Neural progenitor cell (in vitro differentiated cells): ENCODE measurements at regions not wholly inside any gene's neighbourhood (a gene's known extent, or its start where the extent isn't known, plus 50 kb on each side); places are given as distances from the start of the nearest gene placed in this dataset.

Source experiments
- DNase-seq: peaks from one replicate; pipeline ENCODE4 v3.0.0-alpha.2; 2016; ENCODE audit warnings: low spot score
- H2AFZ ChIP-seq: fragments of 200-600 bp; sonication (generic); replicated peaks from 2 replicates; pipeline ENCODE4 v1.6.1; 2016; ENCODE audit warnings: antibody characterized with exemption
- H3F3A ChIP-seq: fragments of 200-600 bp; sonication (generic); 2 replicates; pipeline ENCODE4 v1.6.1; 2016; ENCODE audit warnings: antibody characterized with exemption, low read depth
- H3K27ac ChIP-seq: fragments of 200-600 bp; sonication (generic); 2 replicates; pipeline ENCODE4 v1.5.1; 2016; ENCODE audit warnings: mild to moderate bottlenecking
- H3K27me3 ChIP-seq: fragments of 200-600 bp; sonication (generic); 2 replicates; pipeline ENCODE4 v1.6.1; 2016; ENCODE audit warnings: mild to moderate bottlenecking, moderate library complexity
- H3K36me3 ChIP-seq: fragments of 200-600 bp; sonication (generic); 2 replicates; pipeline ENCODE4 v1.5.1; 2016
- H3K4me1 ChIP-seq: fragments of 200-600 bp; sonication (generic); 2 replicates; pipeline ENCODE4 v1.6.1; 2016; ENCODE audit warnings: mixed run types
- H3K4me2 ChIP-seq: fragments of 200-600 bp; sonication (generic); 2 replicates; pipeline ENCODE4 v1.6.1; 2016
- H3K4me3 ChIP-seq: fragments of 200-600 bp; sonication (generic); 2 replicates; pipeline ENCODE4 v1.5.1; 2016
- H3K79me2 ChIP-seq: fragments of 200-600 bp; sonication (generic); 2 replicates; pipeline ENCODE4 v1.6.1; 2016; ENCODE audit warnings: low read depth
- H3K9ac ChIP-seq: fragments of 200-600 bp; sonication (generic); 2 replicates; pipeline ENCODE4 v1.6.1; 2016
- H3K9me3 ChIP-seq: fragments of 200-600 bp; sonication (generic); 2 replicates; pipeline ENCODE4 v1.5.1; 2016; ENCODE audit warnings: low read depth
- H4K20me1 ChIP-seq: fragments of 200-600 bp; sonication (generic); 2 replicates; pipeline ENCODE4 v1.6.1; 2016; ENCODE audit warnings: low read depth
- H3K27ac Mint-ChIP-seq: 3 replicates; pipeline ENCODE4 v1.8.0; 2021; ENCODE audit warnings: mixed read lengths
- H3K27me3 Mint-ChIP-seq: 2 replicates; pipeline ENCODE4 v1.8.0; 2022; ENCODE audit warnings: low read depth, mild to moderate bottlenecking, inconsistent platforms, moderate library complexity, mixed read lengths; ENCODE audit not compliant: insufficient read depth
- H3K36me3 Mint-ChIP-seq: 3 replicates; pipeline ENCODE4 v1.8.0; 2021; ENCODE audit warnings: mixed read lengths
- H3K4me1 Mint-ChIP-seq: 3 replicates; pipeline ENCODE4 v1.8.0; 2021; ENCODE audit warnings: mixed read lengths
- H3K4me3 Mint-ChIP-seq: 3 replicates; pipeline ENCODE4 v1.8.0; 2021; ENCODE audit warnings: mild to moderate bottlenecking, moderate library complexity, mixed read lengths
- H3K9me3 Mint-ChIP-seq: 3 replicates; pipeline ENCODE4 v1.8.0; 2020; ENCODE audit warnings: mixed read lengths
- EZH2 ChIP-seq: fragments of 200-600 bp; sonication (generic); IDR thresholded peaks from 2 replicates; pipeline ENCODE4 v1.6.1; 2017; ENCODE audit warnings: antibody characterized with exemption, mild to moderate bottlenecking, moderate library complexity
- EZH2phosphoT487 ChIP-seq: fragments of 200-600 bp; sonication (generic); IDR thresholded peaks from 2 replicates; pipeline ENCODE4 v1.6.1; 2017; ENCODE audit warnings: antibody characterized with exemption
- TF ChIP-seq, protein P1 (sequence below): fragments of 200-600 bp; sonication (generic); IDR thresholded peaks from 2 replicates; pipeline ENCODE4 v1.5.1; 2017; ENCODE audit warnings: antibody characterized with exemption, mild to moderate bottlenecking

DNA sequence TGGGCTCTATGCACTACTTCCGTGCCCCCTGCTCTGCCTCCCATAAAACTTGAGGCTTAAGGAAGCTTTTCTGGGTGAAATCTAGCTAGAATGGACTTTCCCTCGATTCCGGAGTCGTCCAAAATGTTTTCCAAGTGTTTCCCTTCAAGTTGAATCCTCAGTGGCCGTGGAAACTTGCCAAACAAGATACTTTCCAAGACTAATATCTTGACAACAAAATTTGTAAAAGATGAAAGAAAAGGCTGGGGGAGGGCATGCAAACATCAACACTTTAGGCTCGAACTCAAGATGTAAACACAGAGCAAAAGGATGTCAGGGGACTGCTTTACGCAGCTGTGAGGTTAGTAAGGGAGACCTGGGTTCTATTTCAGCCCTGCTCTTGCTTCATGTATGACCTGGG, 482.8 kb upstream of the KLF4 start:
- Histone ChIP-seq H3F3A (no peaks in the 10 kb centered on the region), H3K9me3 (no peaks in the 10 kb centered on the region), H2AFZ (no peak overlapping the region), H3K4me2 (no peak overlapping the region), H3K27ac (no peak overlapping the region), H3K4me1 (no peaks in the 10 kb centered on the region), H3K36me3 (no peaks in the 10 kb centered on the region), H4K20me1 (no peaks in the 10 kb centered on the region), H3K79me2 (no peaks in the 10 kb centered on the region), H3K27me3 (no peaks in the 10 kb centered on the region), H3K9ac (no peak overlapping the region), H3K4me3 (no peak overlapping the region)
- H3K27ac Mint-ChIP-seq = no peak overlapping the region
- no peaks in the 10 kb centered on the region for H3K36me3 Mint-ChIP-seq
- no peaks in the 10 kb centered on the region for H3K9me3 Mint-ChIP-seq
- no peak overlapping the region for H3K4me3 Mint-ChIP-seq
- TF ChIP-seq EZH2phosphoT487 = no peak
- no peak for TF ChIP-seq EZH2
- TF ChIP-seq, protein P1, sequence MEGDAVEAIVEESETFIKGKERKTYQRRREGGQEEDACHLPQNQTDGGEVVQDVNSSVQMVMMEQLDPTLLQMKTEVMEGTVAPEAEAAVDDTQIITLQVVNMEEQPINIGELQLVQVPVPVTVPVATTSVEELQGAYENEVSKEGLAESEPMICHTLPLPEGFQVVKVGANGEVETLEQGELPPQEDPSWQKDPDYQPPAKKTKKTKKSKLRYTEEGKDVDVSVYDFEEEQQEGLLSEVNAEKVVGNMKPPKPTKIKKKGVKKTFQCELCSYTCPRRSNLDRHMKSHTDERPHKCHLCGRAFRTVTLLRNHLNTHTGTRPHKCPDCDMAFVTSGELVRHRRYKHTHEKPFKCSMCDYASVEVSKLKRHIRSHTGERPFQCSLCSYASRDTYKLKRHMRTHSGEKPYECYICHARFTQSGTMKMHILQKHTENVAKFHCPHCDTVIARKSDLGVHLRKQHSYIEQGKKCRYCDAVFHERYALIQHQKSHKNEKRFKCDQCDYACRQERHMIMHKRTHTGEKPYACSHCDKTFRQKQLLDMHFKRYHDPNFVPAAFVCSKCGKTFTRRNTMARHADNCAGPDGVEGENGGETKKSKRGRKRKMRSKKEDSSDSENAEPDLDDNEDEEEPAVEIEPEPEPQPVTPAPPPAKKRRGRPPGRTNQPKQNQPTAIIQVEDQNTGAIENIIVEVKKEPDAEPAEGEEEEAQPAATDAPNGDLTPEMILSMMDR = no peak
- H3K27me3 Mint-ChIP-seq = no peaks in the 10 kb centered on the region
- peaks cover 3% of the 10 kb centered on the region for H3K4me1 Mint-ChIP-seq
- DNase-seq = no peak

DNA sequence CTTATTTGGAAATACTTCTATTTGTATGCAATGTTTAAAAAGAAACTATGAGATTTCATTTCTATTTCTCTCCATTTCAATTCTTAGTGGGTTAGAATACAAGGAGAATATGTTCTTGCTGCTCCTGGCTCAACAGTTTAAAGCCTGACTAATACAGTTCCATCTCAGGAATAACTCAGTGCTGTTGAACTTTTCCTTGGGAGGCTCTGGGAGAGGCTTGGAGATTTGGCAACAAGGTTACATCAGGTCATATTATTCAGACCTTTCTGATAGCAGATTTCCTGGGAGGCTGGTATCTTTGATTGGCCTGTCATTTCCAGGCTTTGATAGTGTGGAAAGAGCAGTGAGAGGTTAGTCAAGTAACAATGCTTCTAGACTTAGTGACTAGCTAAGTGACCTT, 481.7 kb upstream of the KLF4 start:
- Mint-ChIP-seq H3K4me1 (peaks cover 3% of the 10 kb centered on the region), H3K27me3 (no peaks in the 10 kb centered on the region), H3K27ac (no peak overlapping the region), H3K36me3 (no peaks in the 10 kb centered on the region), H3K9me3 (no peaks in the 10 kb centered on the region), H3K4me3 (no peak overlapping the region)
- H3K4me1 ChIP-seq = no peaks in the 10 kb centered on the region
- no peaks in the 10 kb centered on the region for H3K79me2 ChIP-seq
- no peaks in the 10 kb centered on the region for H3K36me3 ChIP-seq
- TF ChIP-seq EZH2 (no peak), EZH2phosphoT487 (no peak)
- TF ChIP-seq, protein P1 = no peak
- no peaks in the 10 kb centered on the region for H3K9me3 ChIP-seq
- no peak overlapping the region for H3K4me3 ChIP-seq
- no peak overlapping the region for H3K27ac ChIP-seq
- no peak overlapping the region for H2AFZ ChIP-seq
- H3K9ac ChIP-seq = no peak overlapping the region
- no peaks in the 10 kb centered on the region for H3K27me3 ChIP-seq
- no peak overlapping the region for H3K4me2 ChIP-seq
- H4K20me1 ChIP-seq = no peaks in the 10 kb centered on the region
- no peaks in the 10 kb centered on the region for H3F3A ChIP-seq
- DNase-seq = no peak

DNA sequence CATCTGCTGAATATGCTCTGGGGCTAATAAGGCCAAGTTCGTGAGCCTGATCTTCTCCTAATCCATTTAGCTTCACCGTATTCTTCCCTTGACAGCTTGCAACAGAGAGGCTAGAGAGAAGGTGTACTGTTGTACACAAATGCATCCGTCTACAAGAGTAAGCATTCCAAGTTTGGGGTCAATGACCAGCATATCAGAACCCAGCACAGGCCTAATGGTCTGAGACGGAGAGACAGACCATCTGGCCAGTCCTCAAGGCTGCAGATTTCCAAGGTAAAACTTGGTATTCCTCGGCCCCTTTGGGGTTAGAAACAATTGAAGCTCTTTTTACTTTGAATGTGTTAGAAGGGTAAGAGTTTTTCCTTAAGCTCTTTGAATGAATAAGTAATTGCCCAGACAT, 481.2 kb upstream of the KLF4 start:
- no peaks in the 10 kb centered on the region for H3F3A ChIP-seq
- no peaks in the 10 kb centered on the region for H3K9me3 ChIP-seq
- no peak overlapping the region for H3K4me3 ChIP-seq
- H3K4me1 Mint-ChIP-seq = peaks cover 3% of the 10 kb centered on the region
- no peak overlapping the region for H3K9ac ChIP-seq
- H3K36me3 Mint-ChIP-seq = no peaks in the 10 kb centered on the region
- no peak overlapping the region for H2AFZ ChIP-seq
- no peak overlapping the region for H3K27ac ChIP-seq
- H3K4me1 ChIP-seq = no peaks in the 10 kb centered on the region
- no peaks in the 10 kb centered on the region for H3K36me3 ChIP-seq
- no peak overlapping the region for H3K27ac Mint-ChIP-seq
- TF ChIP-seq EZH2phosphoT487 (no peak), EZH2 (no peak)
- TF ChIP-seq, protein P1 = no peak
- no peaks in the 10 kb centered on the region for H3K27me3 ChIP-seq
- H3K27me3 Mint-ChIP-seq = no peaks in the 10 kb centered on the region
- no peaks in the 10 kb centered on the region for H3K79me2 ChIP-seq
- no peaks in the 10 kb centered on the region for H4K20me1 ChIP-seq
- no peak for DNase-seq
- no peak overlapping the region for H3K4me3 Mint-ChIP-seq
- H3K4me2 ChIP-seq = no peak overlapping the region
- H3K9me3 Mint-ChIP-seq = no peaks in the 10 kb centered on the region

DNA sequence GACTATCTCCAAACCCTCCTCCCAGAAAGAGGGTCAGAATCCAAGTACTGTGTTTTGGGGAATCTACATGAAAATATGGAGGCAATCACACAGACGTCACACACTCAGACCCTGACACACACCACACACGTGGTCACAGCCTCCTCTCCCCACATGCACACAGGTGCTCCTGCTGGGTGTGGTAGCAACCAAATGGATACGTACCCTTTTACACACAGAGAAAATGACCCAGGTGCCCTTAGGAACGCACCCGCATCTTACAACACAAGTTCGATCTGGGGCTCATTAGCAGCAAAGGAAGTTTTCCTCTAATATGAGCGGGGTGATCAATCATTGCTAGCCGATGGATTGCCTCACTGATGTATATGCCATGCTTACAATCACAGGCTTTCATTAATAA, 480.2 kb upstream of the KLF4 start:
- DNase-seq = no peak
- Histone ChIP-seq H3K4me1 (no peaks in the 10 kb centered on the region), H3K36me3 (no peaks in the 10 kb centered on the region), H3K9me3 (no peaks in the 10 kb centered on the region), H3K27me3 (no peaks in the 10 kb centered on the region), H3K4me3 (no peak overlapping the region), H3K9ac (no peak overlapping the region), H3F3A (no peaks in the 10 kb centered on the region), H2AFZ (no peak overlapping the region), H4K20me1 (no peaks in the 10 kb centered on the region), H3K4me2 (no peak overlapping the region), H3K79me2 (no peaks in the 10 kb centered on the region), H3K27ac (no peak overlapping the region)
- no peaks in the 10 kb centered on the region for H3K36me3 Mint-ChIP-seq
- H3K27me3 Mint-ChIP-seq = no peaks in the 10 kb centered on the region
- peaks cover 3% of the 10 kb centered on the region for H3K4me1 Mint-ChIP-seq
- H3K4me3 Mint-ChIP-seq = no peak overlapping the region
- no peaks in the 10 kb centered on the region for H3K9me3 Mint-ChIP-seq
- TF ChIP-seq EZH2phosphoT487 = no peak
- TF ChIP-seq, protein P1 = no peak
- no peak for TF ChIP-seq EZH2
- no peak overlapping the region for H3K27ac Mint-ChIP-seq
